HPDE6-E6E7 (cell line): ENCODE measurements at regions not wholly inside any gene's neighbourhood (a gene's known extent, or its start where the extent isn't known, plus 50 kb on each side); places are given as distances from the start of the nearest gene placed in this dataset.
"Not testable (repeated sequence)": the region's sequence is repeated elsewhere in the genome, so short reads cannot be mapped to it uniquely, and the experiment has no call there.

Experiments used
- DNase-seq: peaks from one replicate; pipeline ENCODE4 v3.0.0; 2011; ENCODE audit warnings: missing footprints; ENCODE audit errors: extremely low spot score

DNA sequence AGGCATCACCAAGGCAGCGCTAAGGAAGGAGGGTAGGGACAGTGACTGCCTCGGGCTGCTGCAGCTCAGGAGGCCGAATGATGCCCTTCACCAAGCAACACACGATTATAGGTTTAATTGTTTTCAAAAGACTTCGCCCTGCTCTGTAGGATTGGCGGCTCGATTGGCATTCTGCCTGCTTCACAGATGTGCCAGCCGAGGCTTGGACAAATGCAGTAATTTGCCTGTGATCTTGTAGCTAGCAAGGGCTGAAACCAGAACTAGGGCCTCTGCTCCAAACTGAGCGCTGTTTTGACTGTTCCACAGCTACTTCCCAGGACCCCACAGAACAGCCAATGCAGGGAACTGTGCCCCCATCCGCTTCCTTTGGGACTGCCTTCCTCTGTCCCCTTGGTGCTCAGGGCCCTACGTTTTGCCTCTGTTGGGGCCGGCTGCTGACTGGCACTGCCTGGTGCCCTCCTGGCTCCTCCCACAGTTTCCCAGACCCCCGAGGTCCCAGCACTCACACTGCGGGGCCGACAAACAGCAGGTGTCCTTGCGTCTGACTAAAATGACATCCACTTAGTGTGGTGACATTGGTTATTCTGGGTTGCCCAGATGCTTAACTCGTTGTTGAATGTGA is 62.6 kb upstream of the EN2 start:
- DNase-seq = no peak

GRCh38 chr7:155396661-155397060 is 61.3 kb upstream of the EN2 start:
- DNase-seq = no peak

DNA sequence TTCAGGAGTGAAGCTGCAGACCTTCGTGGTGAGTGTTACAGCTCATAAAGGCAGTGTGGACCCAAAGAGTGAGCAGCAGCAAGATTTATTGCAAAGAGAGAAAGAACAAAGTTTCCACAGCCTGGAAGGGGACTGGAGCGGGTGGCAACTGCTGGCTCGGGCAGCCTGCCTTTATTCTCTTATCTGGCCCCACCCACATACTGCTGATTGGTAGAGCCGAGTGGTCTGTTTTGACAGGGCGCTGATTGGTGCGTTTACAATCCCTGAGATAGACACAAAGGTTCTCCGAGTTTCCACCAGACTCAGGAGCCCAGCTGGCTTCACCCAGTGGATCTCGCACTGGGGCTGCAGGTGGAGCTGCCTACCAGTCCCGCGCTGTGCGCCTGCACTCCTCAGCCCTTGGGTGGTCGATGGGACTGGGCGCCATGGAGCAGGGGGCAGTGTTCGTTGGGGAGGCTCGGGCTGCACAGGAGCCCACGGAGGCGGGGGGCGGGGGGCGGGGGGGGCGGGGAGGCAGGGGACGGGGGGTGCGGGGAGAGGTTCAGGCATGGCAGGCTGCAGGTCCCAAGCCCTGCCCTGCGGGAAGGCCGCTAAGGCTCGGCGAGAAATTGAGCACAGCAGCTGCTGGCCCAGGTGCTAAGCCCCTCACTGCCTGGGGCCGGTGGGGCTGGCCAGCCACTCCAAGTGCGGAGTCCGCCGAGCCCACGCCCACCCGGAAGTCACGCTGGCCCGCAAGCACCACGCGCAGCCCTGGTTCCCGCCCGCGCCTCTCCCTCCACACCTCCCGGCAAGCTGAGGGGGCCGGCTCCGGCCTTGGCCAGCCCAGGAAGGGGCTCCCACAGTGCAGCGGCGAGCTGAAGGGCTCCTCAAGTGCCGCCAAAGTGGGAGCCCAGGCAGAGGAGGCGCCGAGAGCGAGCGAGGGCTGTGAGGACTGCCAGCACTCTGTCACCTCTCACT is 59.9 kb upstream of the EN2 start:
- not testable (repeated sequence) for DNase-seq

GRCh38 chr7:155398944-155399343 is 59.0 kb upstream of the EN2 start:
- DNase-seq = no peak

GRCh38 chr7:155399577-155399976 is 58.4 kb upstream of the EN2 start:
- no peak for DNase-seq

- DNase-seq = no peak
These were observed 56.7 kb upstream of the EN2 start for GRCh38 chr7:155401231-155401630.

DNA sequence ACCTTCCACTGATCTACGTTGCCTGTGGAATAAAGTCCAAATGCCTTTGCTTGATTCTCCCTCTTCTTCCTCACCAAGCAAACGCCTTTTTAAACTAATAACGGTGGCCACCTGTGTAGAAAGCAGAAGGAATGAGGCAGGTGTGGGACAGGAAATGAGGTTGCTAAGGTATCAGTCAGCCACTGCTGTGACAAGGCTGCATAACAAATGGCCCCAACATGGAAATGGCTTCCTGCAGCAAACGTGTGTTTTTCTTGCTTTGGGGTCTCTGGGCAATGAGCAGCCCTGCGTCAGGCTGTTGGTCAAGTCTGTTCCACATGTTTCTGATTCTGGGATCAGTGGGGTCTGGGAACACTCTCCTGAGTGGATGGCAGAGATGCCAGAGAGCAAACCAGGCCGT is 56.0 kb upstream of the EN2 start:
- DNase-seq = no peak

DNA sequence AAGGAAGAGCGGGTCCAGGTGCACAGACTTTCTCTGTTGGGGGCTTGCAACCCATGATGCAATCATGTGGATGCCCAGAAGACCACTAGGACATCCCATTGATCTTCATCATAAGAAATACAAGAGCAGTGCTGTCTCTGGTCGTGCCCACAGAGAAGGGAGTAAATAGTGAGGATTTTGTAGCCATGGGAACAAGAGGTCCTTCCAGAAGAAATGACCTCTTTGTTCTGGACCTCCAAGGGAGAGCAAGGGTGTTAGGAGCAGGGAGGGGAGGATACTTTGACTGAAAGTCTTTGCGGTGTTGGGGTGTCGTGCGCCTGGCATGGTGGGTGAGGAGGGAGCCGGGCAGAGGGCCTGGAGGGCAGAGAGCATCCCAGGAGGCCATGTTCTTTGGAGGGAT is 55.0 kb upstream of the EN2 start:
- DNase-seq = no peak

DNA sequence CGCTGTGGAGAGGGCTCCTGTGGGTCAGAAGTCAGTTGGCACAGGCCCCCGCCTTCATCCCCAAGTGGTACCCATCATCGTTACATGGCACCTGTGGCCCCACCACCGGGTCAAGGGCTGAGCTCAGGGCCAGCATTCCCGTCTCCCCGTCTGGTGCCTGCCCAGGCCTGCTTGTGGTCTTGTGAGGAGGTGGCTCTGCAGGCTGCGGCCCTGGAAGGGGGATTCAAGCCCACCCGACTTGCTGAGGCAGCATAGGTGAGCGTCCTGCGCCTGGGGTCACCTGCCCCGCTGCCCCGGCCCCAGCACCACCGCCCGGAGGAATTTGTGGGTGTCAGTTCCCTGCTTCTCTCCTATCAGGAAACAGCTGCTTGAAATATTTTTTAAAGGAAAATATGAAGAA is 53.0 kb upstream of the EN2 start:
- no peak for DNase-seq

GRCh38 chr7:155405399-155406318 is 52.3 kb upstream of the EN2 start:
- DNase-seq = no peak

DNA sequence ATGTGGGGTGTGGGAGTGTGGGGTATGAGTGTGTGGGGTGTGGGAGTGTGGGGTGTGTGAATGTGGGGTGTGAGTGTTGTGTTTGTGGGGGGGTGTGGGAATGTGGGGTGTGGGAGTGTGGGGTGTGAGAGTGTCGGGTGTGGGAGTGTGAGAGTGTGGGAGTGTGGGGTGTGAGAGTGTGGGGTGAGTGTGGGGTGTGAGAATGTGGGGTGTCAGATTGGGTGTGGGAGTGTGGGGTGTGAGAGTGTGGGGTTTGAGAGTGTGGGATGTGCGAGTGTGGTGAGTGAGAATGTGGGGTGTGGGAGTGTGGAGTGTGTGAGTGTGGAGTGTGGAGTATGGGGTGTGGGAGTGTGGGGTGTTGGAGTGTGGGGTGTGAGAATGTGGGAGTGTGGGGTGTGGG is 50.1 kb upstream of the EN2 start:
- no peak for DNase-seq
